ENCODE measurements at regions not wholly inside any gene's neighbourhood (a gene's known extent, or its start where the extent isn't known, plus 50 kb on each side); places are given as distances from the start of the nearest gene placed in this dataset.

- Histone ChIP-seq H3K36me3 (ENCODE audit: control insufficient read depth, insufficient read depth, low read length) (no peaks in the 10 kb centered on the region), H3K4me2 (ENCODE audit: insufficient read depth, low read length) (no peak overlapping the region), H3K4me3 (no peak overlapping the region), H3K9me1 (ENCODE audit: control insufficient read depth, insufficient read depth, low read length) (no peaks in the 10 kb centered on the region), H3K9me3 (replicated peaks; ENCODE audit: control insufficient read depth, insufficient read depth, low read depth, low read length) (no peaks in the 10 kb centered on the region), H3K27ac (ENCODE audit: extremely low read depth, low read depth, low read length) (no peak overlapping the region), H2AFZ (ENCODE audit: low read depth, low read length) (no peak overlapping the region), H3K4me1 (replicated peaks in 1 of 2; ENCODE audit: control insufficient read depth in 2 of 2, insufficient read depth in 2 of 2, low read length in 2 of 2) (no peaks in the 10 kb centered on the region), H3K79me2 (ENCODE audit: control insufficient read depth, insufficient read depth, low read length) (no peaks in the 10 kb centered on the region), H4K20me1 (replicated peaks; ENCODE audit: control insufficient read depth, insufficient read depth, low read length) (no peaks in the 10 kb centered on the region), H3K9ac (ENCODE audit: insufficient read depth in 1 of 2, low read depth in 2 of 2, low read length in 2 of 2) (no peak overlapping the region), H3K27me3 (ENCODE audit: control insufficient read depth in 2 of 2, insufficient read depth in 2 of 2, low read length in 2 of 2) (no peaks in the 10 kb centered on the region)
- in situ Hi-C loops (cut with MboI) (no loop called here), intact Hi-C loops (cut with micrococcal nuclease) (no loop called here)
- POLR2A ChIA-PET = no interaction called here
- ATAC-seq (no peak), DNase-seq (ENCODE audit: extremely low read depth in 1 of 4, low spot score in 3 of 4) (no peak), FAIRE-seq (no peak)
- CTCF ChIA-PET (ENCODE audit: low intra/inter-chr PET ratio) = no interaction called here
- TF ChIP-seq ZNF274 (IDR thresholded peaks at IDR 0.05; ENCODE audit: borderline replicate concordance, low read depth, low read length) (no peak), RCOR1 (IDR thresholded peaks at IDR 0.05; ENCODE audit: borderline replicate concordance in 1 of 2, low read depth in 2 of 2, low read length in 2 of 2) (no peak), ZNF609 (CRISPR knock-in tag; IDR thresholded peaks at IDR 0.05; ENCODE audit: borderline replicate concordance) (no peak), FOXP1 (CRISPR knock-in tag; IDR thresholded peaks at IDR 0.05) (no peak), CCNT2 (IDR thresholded peaks at IDR 0.05; ENCODE audit: borderline replicate concordance, extremely low read depth, insufficient read length, low read depth, low read length) (no peak), TAL1 (IDR thresholded peaks at IDR 0.05) (no peak)
- WGBS (ENCODE audit: insufficient coverage, low coverage, missing lambda C conversion rate) = 0% methylated on average over 4 of the region's 4 CpGs
- no TSS peak for BruUV-seq (replicated peaks)
Measured at GRCh38 chr2:133952896-133953295, 301.0 kb upstream of the MGAT5 start.
